ENCODE measurements at regions not wholly inside any gene's neighbourhood (a gene's known extent, or its start where the extent isn't known, plus 50 kb on each side); places are given as distances from the start of the nearest gene placed in this dataset.
A peak's percentile ranks its signal among the peaks of the same experiment; 100 is the strongest.
"Not testable (repeated sequence)": the region's sequence is repeated elsewhere in the genome, so short reads cannot be mapped to it uniquely, and the experiment has no call there.

DNA sequence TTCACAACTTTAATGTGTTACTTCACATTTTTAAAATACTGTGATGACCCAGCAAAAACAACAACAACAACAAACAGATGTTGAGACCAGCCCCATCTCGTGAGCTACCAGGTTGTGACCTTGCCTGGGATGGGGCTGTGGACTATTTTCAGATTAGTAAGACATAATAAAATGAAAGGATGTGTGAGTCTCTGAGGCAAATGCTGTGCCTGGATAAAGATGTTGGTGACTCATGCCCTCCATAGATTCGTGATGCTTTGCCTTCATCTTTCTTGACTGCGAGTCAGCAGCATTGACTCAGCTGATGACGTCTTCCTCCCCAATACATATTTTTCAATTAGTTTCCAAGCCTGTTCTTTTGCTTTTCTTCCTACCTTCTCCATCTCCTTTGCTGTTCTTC, 453.0 kb upstream of the CFAP20DC start:
- DNase-seq (ENCODE audit: low spot score), result no peak

DNA sequence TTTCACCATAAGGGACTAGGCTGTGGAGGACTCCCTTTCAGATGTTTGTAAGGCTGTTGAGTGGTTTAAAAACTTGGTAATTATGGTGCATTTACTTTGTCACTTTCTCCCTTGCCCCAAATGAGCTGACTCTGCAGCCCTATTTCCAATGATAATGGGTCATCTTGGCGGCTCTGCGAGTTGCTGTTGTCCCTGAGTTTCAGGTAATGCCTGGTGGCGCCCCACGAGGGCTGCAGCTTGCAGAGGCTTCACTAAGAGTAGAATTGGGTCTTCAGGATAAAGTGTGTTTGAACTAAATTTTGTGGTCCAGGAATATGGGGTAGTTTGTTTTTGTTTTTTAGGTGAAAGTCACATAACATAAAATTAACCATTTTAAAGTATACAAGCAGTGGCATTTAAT, 450.1 kb upstream of the CFAP20DC start:
- no peak for DNase-seq (ENCODE audit: low spot score)

DNA sequence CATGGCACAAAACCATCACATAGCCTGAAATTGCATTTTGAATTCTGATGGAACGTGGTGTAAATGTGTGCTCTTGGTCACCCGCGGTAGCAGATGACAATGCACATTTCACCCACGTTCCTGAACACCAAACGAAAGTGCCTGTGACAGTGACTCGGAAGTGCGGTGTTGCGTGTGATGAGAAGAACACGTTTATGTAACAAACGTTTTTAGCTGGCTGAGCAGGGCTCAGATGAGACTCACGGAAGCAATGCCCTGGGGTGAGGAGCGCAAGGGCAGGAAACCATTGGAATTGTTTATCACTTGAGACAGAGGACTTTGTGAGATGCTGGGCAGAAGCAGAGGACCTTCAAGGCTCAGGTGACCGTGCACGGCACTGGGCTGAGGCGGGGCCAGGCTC, 449.2 kb upstream of the CFAP20DC start:
- DNase-seq (ENCODE audit: low spot score), result no peak

DNA sequence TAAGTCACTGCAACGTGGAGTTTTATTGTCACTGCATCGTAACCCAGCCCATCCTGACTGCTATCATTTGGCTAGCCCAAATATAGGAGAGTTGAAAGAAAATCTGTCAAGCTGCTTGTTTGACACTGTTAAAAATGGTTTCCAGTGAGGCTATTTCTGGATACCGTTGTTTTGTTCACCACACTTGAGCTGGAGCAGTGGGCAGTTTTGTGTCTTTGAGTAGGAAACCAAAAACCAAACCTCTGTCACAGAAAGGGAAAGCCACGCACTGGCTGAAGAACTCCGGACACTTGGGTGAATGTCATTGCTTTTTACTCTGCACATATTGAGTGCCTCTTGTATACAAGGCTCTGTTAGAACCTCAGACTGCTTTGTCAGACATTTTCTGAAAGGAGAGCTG, 446.4 kb upstream of the CFAP20DC start:
- DNase-seq (ENCODE audit: low spot score), result no peak

DNA sequence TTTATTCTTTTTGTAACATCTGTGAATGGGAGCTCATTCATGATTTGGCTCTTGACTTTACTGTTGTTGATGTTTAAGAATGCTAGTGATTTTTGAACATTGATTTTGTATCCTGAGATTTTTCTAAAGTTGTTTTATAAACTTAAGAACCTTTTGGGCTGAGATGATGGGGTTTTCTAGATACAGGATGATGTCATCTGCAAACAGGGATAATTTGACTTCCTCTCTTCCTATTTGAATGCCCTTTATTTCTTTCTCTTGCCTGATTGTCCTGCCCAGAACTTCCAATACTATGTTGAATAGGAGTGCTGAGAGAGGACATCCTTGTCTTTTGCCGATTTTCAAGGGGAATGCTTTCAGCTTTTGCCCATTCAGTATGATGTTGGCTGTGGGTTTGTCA, 445.1 kb upstream of the CFAP20DC start:
- DNase-seq (ENCODE audit: low spot score), result not testable (repeated sequence)

DNA sequence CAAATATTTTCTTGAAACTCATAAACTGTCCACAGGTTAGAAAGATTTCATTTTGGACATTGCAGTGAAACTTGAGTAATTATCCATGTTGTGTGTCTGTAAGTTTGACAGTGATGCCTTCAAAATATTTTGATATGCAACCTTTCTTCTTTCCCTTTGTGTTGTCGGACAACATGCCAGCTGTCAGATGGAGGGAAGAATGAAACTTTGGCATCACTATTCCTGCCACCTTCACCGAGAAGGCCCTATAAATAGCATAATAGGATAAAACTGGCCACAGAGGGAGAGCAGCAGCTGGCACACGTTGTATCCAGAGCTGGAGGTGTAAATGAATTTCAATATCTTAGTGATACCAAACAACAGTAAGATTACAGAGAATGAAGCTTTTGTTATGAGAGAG, 436.7 kb upstream of the CFAP20DC start:
- no peak for DNase-seq (ENCODE audit: low spot score)

DNA sequence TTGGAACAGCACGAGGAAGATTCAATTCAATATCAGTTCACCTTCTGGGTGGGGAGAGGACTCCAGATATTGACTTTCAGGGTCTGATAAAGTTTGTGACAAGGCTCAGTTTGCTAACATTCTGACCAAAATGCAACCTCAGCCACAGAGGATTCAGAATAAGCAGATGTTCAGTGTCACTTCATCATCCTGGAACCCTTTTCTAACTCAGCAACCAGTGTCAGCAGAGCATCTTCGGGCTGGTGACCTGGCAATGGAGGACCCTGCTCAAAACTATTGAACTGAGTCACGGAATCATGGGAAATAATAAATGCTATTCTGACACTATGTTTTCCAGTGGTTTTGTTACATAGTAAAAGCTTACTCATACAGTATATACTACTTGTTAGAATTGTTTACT, 433.4 kb upstream of the CFAP20DC start:
- no peak for DNase-seq (ENCODE audit: low spot score)

DNA sequence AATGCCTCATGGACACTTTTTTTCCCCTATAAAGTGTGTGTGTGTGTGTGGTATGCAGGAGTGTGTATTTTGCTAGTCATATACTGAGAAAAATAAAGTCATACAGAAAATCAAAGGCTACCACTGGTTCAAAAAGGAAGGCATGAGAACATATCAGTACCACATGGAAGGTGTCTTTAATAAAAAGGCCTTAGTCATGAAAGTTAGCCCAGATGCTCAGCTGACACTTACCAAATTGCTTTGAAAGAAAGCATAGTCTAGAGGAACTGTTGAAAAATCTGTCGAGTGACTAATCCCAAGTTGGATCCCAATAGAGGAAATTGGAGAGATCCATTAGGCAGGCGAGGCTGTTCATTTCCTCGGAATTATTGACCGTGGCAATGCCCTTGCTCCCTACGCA, 432.9 kb upstream of the CFAP20DC start:
- no peak for DNase-seq (ENCODE audit: low spot score)

DNA sequence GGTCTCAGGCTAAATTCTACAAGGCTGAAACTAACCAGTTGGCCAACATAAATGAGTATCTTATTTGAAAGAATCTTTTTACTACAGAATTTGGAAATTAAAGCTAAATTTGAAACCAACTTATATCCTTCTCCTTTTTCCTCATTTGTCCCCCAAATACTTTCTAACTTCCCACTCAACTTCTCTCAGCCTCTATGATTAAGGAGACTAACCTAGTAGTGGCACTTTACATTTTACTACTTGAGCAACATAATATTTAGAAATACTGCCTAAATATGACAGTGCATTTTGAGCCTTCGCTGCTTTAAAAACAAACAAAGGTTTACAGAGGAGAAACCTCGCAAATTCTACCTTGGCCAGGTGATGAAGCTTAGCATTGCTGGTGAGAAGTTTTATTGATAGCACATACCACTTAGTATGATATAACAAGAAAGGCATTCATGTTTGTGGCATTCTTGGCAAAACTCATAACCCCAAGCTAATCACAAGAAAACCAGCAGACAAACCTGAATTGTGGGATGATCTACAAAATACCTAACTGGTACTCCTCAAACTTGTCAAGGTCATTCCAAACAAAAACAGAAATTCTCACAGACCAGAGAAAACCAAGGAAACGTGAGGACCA, 432.1 kb upstream of the CFAP20DC start:
- no peak for DNase-seq (ENCODE audit: low spot score)

DNA sequence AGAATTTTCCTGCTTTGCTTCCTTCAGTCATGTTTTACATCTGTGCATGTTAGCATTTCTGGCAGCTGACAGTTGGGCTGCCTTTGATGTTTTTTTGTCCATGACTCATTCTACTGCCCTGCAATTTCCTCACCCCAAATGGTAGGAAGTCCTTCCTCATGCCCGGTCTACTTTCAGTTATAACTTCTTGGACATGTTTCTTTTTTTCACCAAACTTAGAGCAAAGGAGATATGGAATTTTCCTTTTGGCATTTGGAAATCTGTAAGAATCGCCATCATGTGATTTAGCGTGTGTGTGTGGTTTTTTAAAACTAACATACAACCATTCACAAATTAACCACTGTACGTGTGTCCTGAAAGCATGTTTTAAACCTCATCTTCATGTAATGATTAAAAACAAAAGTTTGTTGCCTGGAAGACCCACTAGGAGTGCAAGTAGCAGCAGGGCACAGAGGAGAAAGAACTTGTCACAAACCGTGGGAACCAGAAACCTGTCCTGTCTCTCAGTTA, 430.7 kb upstream of the CFAP20DC start:
- peak; percentile 11 for DNase-seq (ENCODE audit: low spot score)

DNA sequence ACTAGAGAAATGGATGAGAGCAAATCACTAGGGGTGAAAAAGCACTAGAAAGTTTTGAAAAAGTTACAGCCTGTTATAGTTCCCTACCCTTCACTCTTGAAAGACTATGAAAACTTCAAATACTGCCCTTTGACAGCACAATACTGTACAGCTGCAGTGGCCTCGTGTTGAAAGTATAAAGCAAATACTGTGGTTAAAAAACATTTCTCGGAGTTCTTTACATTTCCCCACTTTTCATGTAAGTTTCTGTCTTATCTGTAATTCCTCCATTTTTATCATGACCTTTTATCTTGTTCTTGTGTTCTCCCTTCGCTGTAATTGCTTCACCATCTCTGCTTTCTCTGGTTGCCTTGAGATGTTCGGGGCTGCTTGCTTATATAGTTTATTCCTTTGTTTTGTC, 423.8 kb upstream of the CFAP20DC start:
- no peak for DNase-seq (ENCODE audit: low spot score)

DNA sequence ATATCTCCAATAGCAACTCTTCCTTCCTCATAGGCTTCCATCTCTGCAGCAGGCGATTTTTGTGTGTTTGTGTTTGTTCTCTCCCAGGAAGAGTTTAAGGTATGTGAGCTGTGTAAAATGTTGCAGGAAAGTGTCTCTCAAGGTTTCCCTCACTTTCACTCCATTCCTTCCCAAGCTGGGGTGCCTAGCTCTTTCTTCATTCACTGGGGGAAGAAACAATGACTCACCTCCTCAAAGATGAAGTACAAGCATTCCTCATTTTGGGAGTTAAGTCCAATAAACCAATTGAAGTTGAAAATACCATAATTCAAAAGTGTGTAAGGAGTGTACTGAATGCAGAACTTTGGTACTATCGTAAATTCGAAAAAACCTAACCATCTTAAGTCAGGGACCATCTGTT, 422.7 kb upstream of the CFAP20DC start:
- no peak for DNase-seq (ENCODE audit: low spot score)

DNA sequence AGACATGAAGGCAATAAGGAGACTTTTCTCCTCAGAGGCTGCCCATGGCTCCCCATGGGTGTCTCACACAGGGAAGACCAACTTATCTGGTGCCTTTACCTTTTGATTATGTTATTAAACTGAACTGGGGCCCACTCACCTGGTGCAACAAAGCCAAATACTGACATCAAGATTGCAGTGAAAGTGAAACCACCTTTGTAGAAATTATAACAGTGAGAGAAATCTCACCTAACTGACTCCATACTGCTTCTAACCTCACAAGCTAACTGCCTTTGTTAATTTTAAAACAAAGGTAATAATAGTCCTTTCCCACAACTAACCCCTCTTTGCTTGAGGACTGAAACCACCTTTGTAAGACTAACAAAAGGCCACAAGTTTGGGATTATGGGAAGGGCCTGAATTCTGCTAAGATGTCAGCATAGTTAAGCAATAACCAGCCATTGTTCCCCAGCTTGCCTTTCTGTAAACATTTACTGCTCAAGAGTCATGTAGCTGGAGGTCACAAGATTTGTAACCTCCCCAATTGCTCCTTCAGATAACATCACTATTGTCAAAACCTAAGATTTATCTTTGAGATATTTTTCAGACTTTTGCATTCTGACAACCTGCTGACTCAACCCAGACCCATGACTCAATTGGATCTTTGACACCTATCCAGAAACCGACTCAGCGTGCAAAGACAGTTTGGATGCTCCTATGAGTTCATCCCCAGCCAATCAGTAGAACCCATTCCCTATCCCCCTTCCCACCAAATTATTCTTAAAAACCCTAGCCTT, 420.3 kb upstream of the CFAP20DC start:
- no peak for DNase-seq (ENCODE audit: low spot score)

DNA sequence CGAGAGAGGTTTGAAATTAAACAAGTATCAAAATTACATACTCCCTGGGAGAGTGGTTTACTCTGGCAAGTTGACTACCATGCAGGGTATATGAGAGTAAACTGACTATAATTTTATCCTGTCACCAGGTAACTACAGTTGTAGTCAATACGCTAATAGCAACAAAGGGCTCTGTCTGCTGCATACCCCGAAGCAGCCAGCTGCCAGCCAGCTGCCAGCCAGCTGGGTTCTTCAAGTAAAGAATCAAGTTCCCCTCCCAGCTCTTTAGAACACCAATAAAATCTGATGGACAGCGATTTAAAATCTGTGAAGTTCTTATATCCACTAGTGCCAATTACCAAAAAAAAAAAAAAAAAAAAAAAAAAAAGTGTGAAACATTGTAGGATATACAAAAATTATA, 417.7 kb upstream of the CFAP20DC start:
- DNase-seq (ENCODE audit: low spot score), result no peak

DNA sequence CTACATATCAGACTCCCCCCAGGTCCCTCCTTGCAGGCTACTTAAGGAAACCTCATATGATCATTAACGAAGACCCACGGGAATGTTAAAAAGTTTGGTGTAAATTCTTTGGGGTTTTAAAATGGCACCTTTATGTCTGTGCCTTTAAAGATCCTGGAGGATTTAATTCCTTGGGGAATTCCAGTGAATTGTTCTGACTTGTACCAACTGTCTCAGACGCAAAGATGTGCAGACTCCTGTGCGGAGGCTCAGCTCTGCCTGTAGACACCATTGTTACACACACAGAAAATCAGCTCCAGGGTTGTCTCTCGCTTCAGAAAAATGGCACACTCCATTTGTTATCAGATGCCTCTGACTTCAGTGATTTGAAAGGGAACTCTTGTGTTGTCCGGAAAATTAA, 414.4 kb upstream of the CFAP20DC start:
- DNase-seq (ENCODE audit: low spot score), result no peak

DNA sequence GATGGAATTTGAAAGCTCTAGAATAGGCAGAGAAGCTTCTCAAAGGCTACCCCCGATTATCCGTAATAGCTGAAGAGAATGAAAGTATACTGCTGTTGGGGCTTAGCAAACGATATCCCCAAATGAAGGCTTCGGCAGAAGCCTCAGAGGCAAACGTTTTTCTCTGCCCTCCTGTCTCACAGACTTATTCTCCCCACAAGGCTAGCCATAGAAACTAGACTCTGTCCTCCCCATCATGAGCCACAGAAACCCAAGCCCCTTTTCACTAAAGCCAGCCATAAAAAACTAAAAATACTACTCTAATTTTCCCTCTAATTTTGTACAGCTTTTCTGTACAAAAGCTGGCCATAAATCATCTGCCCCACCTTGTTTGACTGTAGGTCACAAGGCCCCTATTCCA, 413.4 kb upstream of the CFAP20DC start:
- DNase-seq (ENCODE audit: low spot score), result no peak

DNA sequence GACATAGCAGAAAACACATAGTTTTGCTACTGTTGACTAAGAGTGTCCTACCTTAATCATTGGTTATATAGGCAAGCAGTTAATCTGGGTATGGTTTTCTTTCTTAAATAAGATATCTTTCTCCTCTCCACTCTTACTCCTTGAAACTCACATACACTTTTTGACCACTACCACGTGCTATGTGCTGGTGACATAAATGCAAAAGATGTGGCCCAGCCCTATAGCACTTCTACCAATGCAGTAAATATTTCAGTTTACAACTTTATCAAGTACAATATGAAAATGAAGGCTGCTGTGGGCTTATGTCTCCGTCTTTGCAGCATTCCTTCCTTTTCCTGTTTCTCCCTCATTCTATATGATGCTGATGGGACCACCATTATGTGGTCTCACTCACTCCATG, 410.2 kb upstream of the CFAP20DC start:
- no peak for DNase-seq (ENCODE audit: low spot score)

DNA sequence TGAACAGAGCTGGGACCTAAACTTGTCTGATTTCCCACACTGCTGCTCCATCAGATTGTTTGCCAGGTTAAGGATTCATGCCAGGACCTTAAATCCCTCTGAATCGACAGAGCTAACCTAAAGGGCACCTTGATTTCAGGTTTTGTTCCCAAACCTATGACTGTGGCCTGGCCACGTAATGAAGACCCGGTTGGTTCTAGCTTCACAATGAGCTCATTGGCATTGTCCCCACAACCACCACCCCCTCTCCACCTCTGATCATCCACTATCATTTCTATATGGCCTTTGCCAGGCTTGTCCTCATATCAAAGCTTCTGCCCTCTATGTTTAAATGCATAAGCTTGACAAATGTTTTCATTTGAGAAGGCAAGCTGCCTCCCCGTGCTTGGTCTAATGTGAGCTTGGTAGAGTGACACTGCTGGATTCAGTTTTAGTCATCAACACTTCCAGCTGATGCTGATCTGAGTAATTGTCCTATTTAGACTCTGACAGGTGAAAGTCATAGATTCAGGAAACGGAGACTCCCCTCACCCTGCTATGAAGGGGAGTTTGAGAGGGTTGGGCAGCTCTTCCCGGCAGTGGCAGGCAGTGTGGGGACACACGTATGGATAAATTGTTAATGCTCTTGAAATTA, 407.1 kb upstream of the CFAP20DC start:
- DNase-seq (ENCODE audit: low spot score), result no peak

DNA sequence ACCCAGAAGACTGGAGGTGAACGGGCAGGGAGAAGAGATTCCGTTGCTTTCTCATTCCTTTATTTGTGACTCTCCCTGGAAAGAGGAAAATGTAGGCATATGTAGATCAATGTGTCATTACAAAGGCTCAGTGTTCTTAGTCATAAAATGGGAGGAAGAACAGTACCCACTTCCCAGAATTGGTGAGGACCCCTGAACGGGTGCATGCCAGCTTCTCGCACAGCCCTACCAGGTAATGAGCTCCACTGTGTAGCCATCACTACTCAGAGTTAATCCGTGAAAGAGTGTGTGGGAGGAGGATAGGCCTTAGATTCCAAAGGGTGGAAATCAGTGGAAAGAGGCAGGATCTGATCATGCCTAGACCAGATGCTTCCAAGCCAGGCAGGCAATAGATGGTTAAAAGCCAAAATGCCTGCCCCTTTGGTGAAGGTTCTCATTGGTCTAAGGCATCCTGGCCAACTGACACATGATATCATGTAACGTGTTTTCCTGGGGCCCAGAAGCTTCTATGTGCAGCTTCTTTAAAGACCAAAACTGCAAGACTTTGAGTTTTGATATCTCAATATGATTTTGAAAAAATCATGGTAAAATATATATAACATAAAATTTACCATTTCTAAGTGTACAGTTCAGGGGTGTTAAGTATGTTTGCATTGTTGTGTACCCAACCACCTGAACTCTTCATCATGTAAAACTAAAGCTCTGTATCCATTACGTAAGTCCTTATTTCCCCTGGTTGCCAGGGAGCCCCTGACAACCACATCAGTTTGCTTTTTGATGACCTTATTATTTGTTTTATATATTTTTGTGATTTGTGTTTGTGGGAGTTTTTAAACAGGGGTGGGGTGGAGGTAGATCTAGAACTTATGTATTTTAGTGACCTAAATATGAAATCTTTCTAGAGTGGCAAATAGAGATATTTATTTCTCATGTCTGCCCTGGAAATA, 402.2 kb upstream of the CFAP20DC start:
- DNase-seq (ENCODE audit: low spot score), result no peak

DNA sequence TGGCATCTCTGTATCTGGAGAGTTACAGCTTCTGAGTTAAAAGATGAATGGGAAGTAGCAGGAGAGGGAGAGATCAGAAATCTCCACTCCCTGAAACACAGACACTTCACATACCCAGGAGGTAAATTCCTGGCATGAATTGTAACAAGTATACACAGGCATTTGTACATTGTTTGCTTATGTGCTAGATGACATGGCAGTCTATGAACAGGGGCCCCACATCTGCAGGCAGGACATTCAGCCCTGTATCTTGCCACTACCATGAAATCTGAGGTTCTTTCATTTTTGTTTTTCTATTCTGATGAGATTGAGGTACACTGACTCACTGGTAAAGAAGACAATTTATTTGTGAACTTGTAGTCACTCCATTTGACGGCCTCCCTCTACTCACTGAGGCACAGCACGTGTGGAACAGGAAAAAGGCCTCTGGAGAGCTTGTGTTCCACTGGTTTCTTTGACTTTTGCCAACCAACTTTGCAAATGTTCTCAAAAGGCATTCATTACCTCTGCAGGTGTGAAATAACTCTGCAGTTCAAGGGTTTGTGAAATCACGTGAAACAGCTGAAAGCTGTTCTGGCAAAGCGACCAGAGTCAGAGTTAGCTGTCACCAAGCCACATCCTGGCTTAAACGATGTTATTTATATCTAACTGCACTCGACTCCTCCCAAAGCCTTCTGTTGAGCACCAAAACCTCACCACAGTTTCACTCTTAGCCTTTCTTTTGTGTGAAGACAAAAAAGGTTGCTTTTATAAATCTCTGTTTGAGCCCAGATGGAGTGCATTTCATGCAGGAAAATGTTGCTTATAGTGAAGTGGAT, 401.3 kb upstream of the CFAP20DC start:
- DNase-seq (ENCODE audit: low spot score), result no peak

DNA sequence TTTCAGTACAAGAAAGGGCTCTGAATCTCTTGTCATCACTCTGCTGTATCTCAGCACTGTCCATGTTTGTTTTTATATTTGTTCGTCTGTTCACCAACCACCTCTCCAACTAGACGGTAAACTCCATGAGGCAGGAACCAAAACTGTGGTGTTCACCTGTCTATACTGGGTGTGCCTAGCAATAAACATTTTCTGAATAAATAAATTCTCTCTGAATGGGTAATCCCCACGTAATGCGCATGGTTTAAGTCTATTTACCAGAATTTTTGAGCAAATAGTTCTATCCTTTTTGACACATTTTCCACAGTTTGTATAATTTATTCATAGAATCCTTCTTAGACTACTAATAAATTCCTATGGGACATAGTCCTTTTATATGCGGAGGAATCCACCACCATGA, 400.6 kb upstream of the CFAP20DC start:
- DNase-seq (ENCODE audit: low spot score), result no peak

Data from LoVo (cell line).